ENCODE measurements at regions not wholly inside any gene's neighbourhood (a gene's known extent, or its start where the extent isn't known, plus 50 kb on each side); places are given as distances from the start of the nearest gene placed in this dataset.
"Not testable (repeated sequence)": the region's sequence is repeated elsewhere in the genome, so short reads cannot be mapped to it uniquely, and the experiment has no call there.

GRCh38 chr14:48568688-48569087, 893.3 kb upstream of the MDGA2 start:
- Mint-ChIP-seq H3K4me3 (no peak overlapping the region), H3K9me3 (peaks cover 14% of the 10 kb centered on the region), H3K27me3 (no peaks in the 10 kb centered on the region), H3K4me1 (ENCODE audit: low read depth in 2 of 2) (no peaks in the 10 kb centered on the region), H3K27ac (no peak overlapping the region), H3K36me3 (peaks cover 6% of the 10 kb centered on the region)
- no peak for ATAC-seq
- no peak for DNase-seq (ENCODE audit: low spot score)

DNA sequence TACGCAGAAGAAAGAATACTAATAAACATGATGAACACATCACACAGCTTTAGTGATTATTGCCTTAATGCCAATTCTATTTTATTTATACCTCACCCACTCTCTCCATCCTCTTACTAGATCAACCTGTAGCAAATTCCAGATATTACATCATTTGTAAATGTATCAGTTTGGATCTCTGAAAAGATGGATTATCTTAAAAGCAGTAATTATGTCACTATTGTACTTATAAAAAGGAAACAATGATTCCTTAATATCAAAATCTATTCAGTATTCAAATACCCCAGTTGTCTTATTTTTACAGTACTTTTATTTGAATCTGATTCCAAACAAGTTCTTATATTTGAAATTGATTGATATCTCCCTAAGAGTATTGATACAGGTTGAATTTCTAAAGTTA, 892.8 kb upstream of the MDGA2 start:
- DNase-seq (ENCODE audit: low spot score) (no peak), ATAC-seq (no peak)
- H3K27me3 Mint-ChIP-seq = no peaks in the 10 kb centered on the region
- no peak overlapping the region for H3K27ac Mint-ChIP-seq
- H3K4me1 Mint-ChIP-seq (ENCODE audit: low read depth in 2 of 2) = no peaks in the 10 kb centered on the region
- peaks cover 5% of the 10 kb centered on the region for H3K36me3 Mint-ChIP-seq
- H3K9me3 Mint-ChIP-seq = peaks cover 17% of the 10 kb centered on the region
- H3K4me3 Mint-ChIP-seq = no peak overlapping the region

DNA sequence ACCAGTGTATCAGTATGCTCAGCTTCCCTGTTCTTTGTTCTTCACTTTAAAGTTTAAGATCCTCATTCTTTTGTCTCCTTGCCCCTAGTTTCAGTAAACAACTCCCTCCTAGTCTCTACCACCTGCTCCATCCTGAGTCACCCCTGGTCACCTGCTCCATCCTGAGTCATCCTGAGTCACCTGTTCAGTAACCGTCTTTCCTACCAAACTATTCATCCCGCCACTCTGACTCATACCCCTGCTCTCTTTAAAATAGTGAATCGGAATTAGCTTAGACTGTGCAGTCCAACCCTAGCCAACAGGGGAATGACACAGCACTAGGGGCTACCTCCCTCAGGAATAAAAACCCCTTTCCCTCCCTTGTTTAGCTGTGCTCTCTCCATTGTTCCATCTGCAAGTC, 888.1 kb upstream of the MDGA2 start:
- ATAC-seq (no peak), DNase-seq (ENCODE audit: low spot score) (no peak)
- Mint-ChIP-seq H3K4me1 (ENCODE audit: low read depth in 2 of 2) (no peaks in the 10 kb centered on the region), H3K27ac (no peak overlapping the region), H3K27me3 (no peaks in the 10 kb centered on the region), H3K36me3 (no peaks in the 10 kb centered on the region), H3K9me3 (peaks cover 14% of the 10 kb centered on the region), H3K4me3 (no peak overlapping the region)

DNA sequence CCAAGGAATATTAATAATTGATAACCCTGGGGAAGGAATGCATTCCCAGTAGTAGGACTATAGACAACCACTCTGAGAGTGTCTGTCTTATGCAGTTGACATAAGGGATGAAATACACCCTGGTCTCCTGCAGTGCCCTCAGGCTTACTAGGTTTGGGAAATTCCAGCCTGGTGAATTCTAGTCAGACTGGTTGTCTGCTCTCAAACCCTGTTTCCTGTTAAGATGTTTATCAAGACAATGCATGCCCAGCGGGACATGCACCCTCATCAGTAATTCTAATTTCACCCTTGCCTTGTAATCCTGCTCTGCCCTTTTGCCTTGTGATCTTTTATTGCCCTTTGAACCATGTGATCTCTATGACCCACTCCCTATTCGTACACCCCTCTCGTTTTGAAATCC, 886.0 kb upstream of the MDGA2 start:
- not testable (repeated sequence) for ATAC-seq

DNA sequence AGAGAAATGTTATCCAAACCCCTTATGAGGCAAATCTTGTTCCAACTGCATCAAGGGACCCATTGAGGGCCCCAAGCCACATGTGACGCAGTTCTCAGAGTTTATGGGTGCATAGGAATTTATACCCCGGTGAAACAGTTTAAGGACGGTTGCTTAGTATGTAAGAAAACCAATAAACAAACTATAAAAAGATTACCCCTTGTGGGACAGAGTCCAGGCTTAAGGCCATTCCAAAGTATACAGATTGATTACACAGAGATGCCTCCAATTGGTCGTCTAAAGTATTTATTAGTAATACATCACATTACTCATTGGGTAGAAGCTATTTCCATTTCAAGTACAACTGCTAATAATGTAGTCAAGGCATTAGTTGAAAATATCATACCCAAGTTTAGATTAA, 885.0 kb upstream of the MDGA2 start:
- H3K4me1 Mint-ChIP-seq (ENCODE audit: low read depth in 2 of 2) = no peaks in the 10 kb centered on the region
- no peak for ATAC-seq
- H3K9me3 Mint-ChIP-seq = peaks cover 16% of the 10 kb centered on the region
- DNase-seq (ENCODE audit: low spot score) = no peak
- H3K27ac Mint-ChIP-seq = no peak overlapping the region
- no peaks in the 10 kb centered on the region for H3K36me3 Mint-ChIP-seq
- H3K27me3 Mint-ChIP-seq = no peaks in the 10 kb centered on the region
- H3K4me3 Mint-ChIP-seq = no peak overlapping the region

More for the DNA sequence above, 886.0 kb upstream of the MDGA2 start:
- H3K4me1 Mint-ChIP-seq (ENCODE audit: low read depth in 2 of 2); H3K4me3 Mint-ChIP-seq; H3K27ac Mint-ChIP-seq; H3K36me3 Mint-ChIP-seq; H3K27me3 Mint-ChIP-seq; DNase-seq (ENCODE audit: low spot score): not testable (repeated sequence)
- peaks cover 14% of the 10 kb centered on the region for H3K9me3 Mint-ChIP-seq

DNA sequence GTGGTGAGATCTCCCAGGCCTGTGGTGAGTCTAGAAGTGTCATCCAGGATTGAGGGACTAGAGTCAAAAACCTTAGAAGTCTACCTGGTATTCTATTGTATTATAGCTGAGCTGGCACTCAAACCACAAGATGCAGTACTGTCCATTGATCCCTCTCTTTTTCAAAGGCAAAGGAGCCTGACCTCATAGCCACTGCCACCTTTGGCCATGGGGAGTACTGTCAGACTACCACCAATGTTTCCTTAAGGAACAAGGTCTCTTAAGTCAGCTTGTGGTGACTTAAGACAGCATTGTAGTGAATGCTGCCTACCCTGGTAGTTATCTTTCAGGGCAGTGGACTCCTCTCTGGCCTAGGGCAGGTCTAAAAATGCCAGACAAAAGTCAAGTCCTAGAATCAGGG, 878.0 kb upstream of the MDGA2 start:
- Mint-ChIP-seq H3K36me3 (peaks cover 5% of the 10 kb centered on the region), H3K4me3 (no peak overlapping the region), H3K9me3 (peaks cover 26% of the 10 kb centered on the region), H3K27me3 (no peaks in the 10 kb centered on the region), H3K27ac (no peak overlapping the region), H3K4me1 (ENCODE audit: low read depth in 2 of 2) (no peaks in the 10 kb centered on the region)
- no peak for DNase-seq (ENCODE audit: low spot score)
- no peak for ATAC-seq

GRCh38 chr14:48546996-48547395, 871.6 kb upstream of the MDGA2 start:
- H3K9me3 Mint-ChIP-seq = peaks cover 29% of the 10 kb centered on the region
- H3K36me3 Mint-ChIP-seq = peaks cover 7% of the 10 kb centered on the region
- DNase-seq (ENCODE audit: low spot score) = no peak
- H3K4me3 Mint-ChIP-seq = no peak overlapping the region
- H3K4me1 Mint-ChIP-seq (ENCODE audit: low read depth in 2 of 2) = no peaks in the 10 kb centered on the region
- H3K27ac Mint-ChIP-seq = no peak overlapping the region
- no peak for ATAC-seq
- H3K27me3 Mint-ChIP-seq = no peaks in the 10 kb centered on the region

GRCh38 chr14:48537600-48537999, 862.2 kb upstream of the MDGA2 start:
- Mint-ChIP-seq H3K4me1 (ENCODE audit: low read depth in 2 of 2) (no peaks in the 10 kb centered on the region), H3K27ac (no peak overlapping the region), H3K27me3 (no peaks in the 10 kb centered on the region), H3K4me3 (no peak overlapping the region), H3K9me3 (peaks cover 10% of the 10 kb centered on the region), H3K36me3 (no peaks in the 10 kb centered on the region)
- DNase-seq (ENCODE audit: low spot score) (no peak), ATAC-seq (no peak)

GRCh38 chr14:48536318-48536717, 860.9 kb upstream of the MDGA2 start:
- Mint-ChIP-seq H3K27me3 (no peaks in the 10 kb centered on the region), H3K9me3 (peaks cover 9% of the 10 kb centered on the region), H3K27ac (no peak overlapping the region), H3K4me3 (no peak overlapping the region), H3K36me3 (peaks cover 5% of the 10 kb centered on the region), H3K4me1 (ENCODE audit: low read depth in 2 of 2) (no peaks in the 10 kb centered on the region)
- DNase-seq (ENCODE audit: low spot score) (no peak), ATAC-seq (no peak)

- DNase-seq (ENCODE audit: low spot score) = no peak
- Mint-ChIP-seq H3K4me3 (no peak overlapping the region), H3K36me3 (peaks cover 5% of the 10 kb centered on the region), H3K9me3 (peaks cover 25% of the 10 kb centered on the region), H3K27me3 (no peaks in the 10 kb centered on the region), H3K4me1 (ENCODE audit: low read depth in 2 of 2) (no peaks in the 10 kb centered on the region), H3K27ac (no peak overlapping the region)
- ATAC-seq = no peak
Observed at GRCh38 chr14:48527832-48528231, 852.4 kb upstream of the MDGA2 start.

GRCh38 chr14:48526307-48526706, 850.9 kb upstream of the MDGA2 start:
- Mint-ChIP-seq H3K36me3 (no peaks in the 10 kb centered on the region), H3K27me3 (no peaks in the 10 kb centered on the region), H3K9me3 (peaks cover 29% of the 10 kb centered on the region), H3K27ac (no peak overlapping the region), H3K4me1 (ENCODE audit: low read depth in 2 of 2) (no peaks in the 10 kb centered on the region), H3K4me3 (no peak overlapping the region)
- ATAC-seq (no peak), DNase-seq (ENCODE audit: low spot score) (no peak)

- H3K27ac Mint-ChIP-seq = no peak overlapping the region
- H3K4me3 Mint-ChIP-seq = no peak overlapping the region
- DNase-seq (ENCODE audit: low spot score) (no peak), ATAC-seq (no peak)
- H3K4me1 Mint-ChIP-seq (ENCODE audit: low read depth in 2 of 2) = no peaks in the 10 kb centered on the region
- no peaks in the 10 kb centered on the region for H3K36me3 Mint-ChIP-seq
- H3K27me3 Mint-ChIP-seq = no peaks in the 10 kb centered on the region
- peaks cover 6% of the 10 kb centered on the region for H3K9me3 Mint-ChIP-seq
Observed at GRCh38 chr14:48504921-48505320, 829.5 kb upstream of the MDGA2 start.

GRCh38 chr14:48490756-48491155, 815.4 kb upstream of the MDGA2 start:
- Mint-ChIP-seq H3K4me1 (ENCODE audit: low read depth in 2 of 2) (no peaks in the 10 kb centered on the region), H3K36me3 (no peaks in the 10 kb centered on the region), H3K27ac (no peak overlapping the region), H3K27me3 (no peaks in the 10 kb centered on the region), H3K4me3 (no peak overlapping the region), H3K9me3 (peaks cover 12% of the 10 kb centered on the region)
- ATAC-seq (no peak), DNase-seq (ENCODE audit: low spot score) (no peak)

DNA sequence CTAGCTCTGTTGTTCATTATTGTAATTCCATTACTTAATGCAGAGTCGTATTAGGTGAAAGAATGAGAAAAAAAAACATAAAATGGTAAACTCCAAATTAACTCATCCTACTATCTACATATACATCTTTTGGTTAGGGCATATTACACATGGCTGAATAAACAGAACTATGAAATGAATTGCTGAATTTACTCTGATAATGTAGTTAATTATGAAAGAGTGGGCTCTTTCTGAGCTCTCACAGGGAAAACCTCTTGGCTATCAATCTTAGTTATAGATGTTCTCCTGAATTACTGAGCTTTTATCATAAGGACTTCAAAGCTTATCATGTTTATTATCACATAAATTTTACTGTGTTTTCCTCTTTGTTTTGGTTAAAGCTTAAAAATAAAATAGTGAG, 798.5 kb upstream of the MDGA2 start:
- ATAC-seq (no peak), DNase-seq (ENCODE audit: low spot score) (no peak)
- no peaks in the 10 kb centered on the region for H3K4me1 Mint-ChIP-seq (ENCODE audit: low read depth in 2 of 2)
- no peaks in the 10 kb centered on the region for H3K36me3 Mint-ChIP-seq
- no peaks in the 10 kb centered on the region for H3K9me3 Mint-ChIP-seq
- no peak overlapping the region for H3K4me3 Mint-ChIP-seq
- no peak overlapping the region for H3K27ac Mint-ChIP-seq
- H3K27me3 Mint-ChIP-seq = no peaks in the 10 kb centered on the region

DNA sequence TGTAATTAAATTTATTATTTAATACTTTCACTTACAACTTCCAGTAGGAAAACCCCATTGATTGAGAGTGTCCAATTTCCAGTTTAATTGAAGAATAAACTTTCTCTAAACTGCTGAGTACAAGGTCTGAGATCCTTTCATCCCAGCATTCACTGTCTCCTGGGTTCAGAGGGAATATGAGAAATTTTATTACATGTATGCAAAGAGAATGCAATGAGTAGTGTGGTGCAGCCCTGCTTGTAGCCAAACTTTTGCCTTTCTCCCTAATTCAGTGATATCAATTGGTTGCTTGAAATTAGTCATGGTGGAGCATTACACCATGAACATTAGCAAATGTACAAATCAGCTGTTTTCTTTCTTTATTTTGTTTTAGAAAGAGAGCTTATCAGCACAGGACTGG, 780.6 kb upstream of the MDGA2 start:
- H3K36me3 Mint-ChIP-seq = no peaks in the 10 kb centered on the region
- no peak overlapping the region for H3K4me3 Mint-ChIP-seq
- H3K27me3 Mint-ChIP-seq = no peaks in the 10 kb centered on the region
- ATAC-seq (no peak), DNase-seq (ENCODE audit: low spot score) (no peak)
- no peaks in the 10 kb centered on the region for H3K4me1 Mint-ChIP-seq (ENCODE audit: low read depth in 2 of 2)
- no peak overlapping the region for H3K27ac Mint-ChIP-seq
- H3K9me3 Mint-ChIP-seq = peaks cover 3% of the 10 kb centered on the region
